Osteocyte (in vitro differentiated cells): ENCODE measurements at regions not wholly inside any gene's neighbourhood (a gene's known extent, or its start where the extent isn't known, plus 50 kb on each side); places are given as distances from the start of the nearest gene placed in this dataset.

Experiments
- DNase-seq: peaks from one replicate; pipeline ENCODE4 v3.0.0; 2021; ENCODE audit warnings: mixed read lengths; ENCODE audit not compliant: unreplicated experiment; ENCODE audit errors: extremely low spot score
- H3K27ac Mint-ChIP-seq: one replicate; pipeline ENCODE4 v1.8.0; 2021; ENCODE audit warnings: mild to moderate bottlenecking, mixed read lengths; ENCODE audit not compliant: unreplicated experiment
- H3K27me3 Mint-ChIP-seq: one replicate; pipeline ENCODE4 v1.8.0; 2021; ENCODE audit warnings: mixed read lengths; ENCODE audit not compliant: unreplicated experiment
- H3K36me3 Mint-ChIP-seq: one replicate; pipeline ENCODE4 v1.8.0; 2021; ENCODE audit warnings: mixed read lengths; ENCODE audit not compliant: unreplicated experiment
- H3K4me1 Mint-ChIP-seq: one replicate; pipeline ENCODE4 v1.8.0; 2021; ENCODE audit warnings: mixed read lengths; ENCODE audit not compliant: unreplicated experiment
- H3K4me3 Mint-ChIP-seq: one replicate; pipeline ENCODE4 v1.8.0; 2021; ENCODE audit warnings: mild to moderate bottlenecking, moderate library complexity, mixed read lengths; ENCODE audit not compliant: unreplicated experiment
- H3K9me3 Mint-ChIP-seq: one replicate; pipeline ENCODE4 v1.8.0; 2021; ENCODE audit warnings: mixed read lengths; ENCODE audit not compliant: unreplicated experiment
- TF ChIP-seq, protein P1 (sequence below): fragments of 200-600 bp; sonication (generic); IDR thresholded peaks from 2 replicates; pipeline ENCODE4 v1.5.0; 2021; ENCODE audit warnings: antibody characterized with exemption, mild to moderate bottlenecking, moderate library complexity

- H3K4me3 Mint-ChIP-seq: no peak overlapping the region
- peaks cover 10% of the 10 kb centered on the region for H3K27me3 Mint-ChIP-seq
- H3K27ac Mint-ChIP-seq: no peak overlapping the region
- no peaks in the 10 kb centered on the region for H3K36me3 Mint-ChIP-seq
- TF ChIP-seq, protein P1, sequence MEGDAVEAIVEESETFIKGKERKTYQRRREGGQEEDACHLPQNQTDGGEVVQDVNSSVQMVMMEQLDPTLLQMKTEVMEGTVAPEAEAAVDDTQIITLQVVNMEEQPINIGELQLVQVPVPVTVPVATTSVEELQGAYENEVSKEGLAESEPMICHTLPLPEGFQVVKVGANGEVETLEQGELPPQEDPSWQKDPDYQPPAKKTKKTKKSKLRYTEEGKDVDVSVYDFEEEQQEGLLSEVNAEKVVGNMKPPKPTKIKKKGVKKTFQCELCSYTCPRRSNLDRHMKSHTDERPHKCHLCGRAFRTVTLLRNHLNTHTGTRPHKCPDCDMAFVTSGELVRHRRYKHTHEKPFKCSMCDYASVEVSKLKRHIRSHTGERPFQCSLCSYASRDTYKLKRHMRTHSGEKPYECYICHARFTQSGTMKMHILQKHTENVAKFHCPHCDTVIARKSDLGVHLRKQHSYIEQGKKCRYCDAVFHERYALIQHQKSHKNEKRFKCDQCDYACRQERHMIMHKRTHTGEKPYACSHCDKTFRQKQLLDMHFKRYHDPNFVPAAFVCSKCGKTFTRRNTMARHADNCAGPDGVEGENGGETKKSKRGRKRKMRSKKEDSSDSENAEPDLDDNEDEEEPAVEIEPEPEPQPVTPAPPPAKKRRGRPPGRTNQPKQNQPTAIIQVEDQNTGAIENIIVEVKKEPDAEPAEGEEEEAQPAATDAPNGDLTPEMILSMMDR: no peak
- H3K9me3 Mint-ChIP-seq: peaks cover 8% of the 10 kb centered on the region
- no peak for DNase-seq
- H3K4me1 Mint-ChIP-seq: no peaks in the 10 kb centered on the region
These were observed 69.7 kb upstream of the KL start for GRCh38 chr13:32946558-32946957.

DNA sequence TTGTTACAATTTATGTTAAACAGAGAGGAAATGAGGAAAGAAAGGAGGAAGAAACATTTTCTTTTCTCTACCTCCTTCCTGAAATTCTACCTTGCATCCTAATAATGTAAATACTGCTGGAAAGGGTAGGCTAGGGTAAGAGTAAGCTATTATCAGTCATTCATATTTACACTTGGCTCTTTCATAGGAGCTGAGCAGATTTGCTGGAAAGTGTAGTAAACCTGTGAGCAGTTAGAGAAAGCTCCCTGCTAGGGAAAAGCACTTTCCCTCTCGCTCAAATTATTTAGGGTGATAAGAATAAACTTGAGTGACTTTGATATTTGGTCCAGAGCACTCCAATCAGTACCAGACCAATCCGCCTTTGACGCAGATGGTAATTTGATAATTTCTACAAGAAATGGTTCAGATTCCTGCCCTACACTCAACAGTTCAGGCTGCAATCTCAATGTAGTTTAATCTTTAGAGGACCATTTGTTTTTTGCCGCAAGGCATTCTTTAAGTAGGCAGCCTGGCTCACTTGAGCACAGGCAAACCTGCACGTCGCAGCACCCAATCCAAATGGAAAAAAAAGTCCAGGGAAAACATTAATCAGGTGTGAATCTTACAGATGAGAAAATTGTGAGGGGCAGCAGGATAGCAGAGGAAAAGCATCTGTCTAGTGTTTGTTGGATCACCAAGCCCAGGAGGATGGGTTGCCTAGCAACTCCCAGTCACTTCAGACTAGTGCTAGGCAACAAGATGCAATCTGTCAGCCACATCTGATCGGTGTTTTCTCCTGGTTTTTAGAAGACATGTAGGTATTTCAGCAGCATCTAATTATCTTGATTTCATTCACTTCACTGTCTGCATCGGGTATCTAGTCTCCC, 68.6 kb upstream of the KL start:
- Mint-ChIP-seq H3K4me1 (no peaks in the 10 kb centered on the region), H3K27ac (no peak overlapping the region), H3K27me3 (peaks cover 10% of the 10 kb centered on the region), H3K9me3 (peaks cover 8% of the 10 kb centered on the region), H3K36me3 (no peaks in the 10 kb centered on the region), H3K4me3 (no peak overlapping the region)
- TF ChIP-seq, protein P1: no peak
- DNase-seq: no peak

DNA sequence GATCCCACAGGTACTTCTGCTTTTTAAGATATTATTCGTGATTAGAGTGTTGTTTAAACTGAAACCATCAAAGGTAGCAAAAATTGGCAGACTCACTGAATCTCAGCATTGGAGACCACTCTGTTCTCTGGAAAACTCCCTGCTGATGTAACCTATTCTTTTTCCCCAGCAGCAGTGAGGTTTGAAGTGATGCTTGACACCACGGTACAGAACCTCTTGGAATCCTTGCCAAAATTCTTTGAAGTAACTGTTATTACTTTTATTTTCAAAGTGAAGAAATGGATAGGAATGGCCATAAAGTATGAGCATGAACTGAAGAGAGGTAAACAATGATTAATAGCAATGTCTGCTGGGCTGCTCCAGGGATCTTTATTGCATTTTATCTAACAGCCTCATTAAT, 66.4 kb upstream of the KL start:
- Mint-ChIP-seq H3K27me3 (peaks cover 10% of the 10 kb centered on the region), H3K36me3 (no peaks in the 10 kb centered on the region), H3K4me3 (no peak overlapping the region), H3K4me1 (no peaks in the 10 kb centered on the region), H3K27ac (no peak overlapping the region), H3K9me3 (peaks cover 8% of the 10 kb centered on the region)
- TF ChIP-seq, protein P1: no peak
- DNase-seq: no peak

DNA sequence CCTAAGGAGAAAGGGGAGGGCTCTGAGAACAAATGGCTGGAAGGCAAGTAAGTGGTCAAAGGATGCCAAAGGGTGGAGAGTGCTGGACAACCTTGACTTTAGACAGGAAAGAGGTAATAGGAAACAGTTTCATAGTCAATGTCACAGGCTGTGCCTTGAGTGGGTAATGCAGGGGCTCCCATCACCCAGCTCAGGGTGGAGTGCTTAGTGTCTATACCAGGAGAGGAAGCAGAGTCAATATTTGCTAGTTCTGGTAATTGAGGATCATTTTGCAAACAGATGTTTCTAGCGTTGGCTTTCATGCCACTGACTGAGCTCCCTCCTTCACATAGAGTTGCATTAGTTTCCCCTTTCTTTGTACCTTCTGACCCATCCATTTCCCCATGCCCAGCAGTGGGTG, 64.6 kb upstream of the KL start:
- DNase-seq: peak; percentile 42
- Mint-ChIP-seq H3K27me3 (peaks cover 15% of the 10 kb centered on the region), H3K4me1 (no peaks in the 10 kb centered on the region), H3K9me3 (no peaks in the 10 kb centered on the region), H3K27ac (no peak overlapping the region), H3K36me3 (no peaks in the 10 kb centered on the region), H3K4me3 (no peak overlapping the region)
- TF ChIP-seq, protein P1: no peak

GRCh38 chr13:32955881-32956594, 60.2 kb upstream of the KL start:
- Mint-ChIP-seq H3K4me3 (no peak overlapping the region), H3K9me3 (no peaks in the 10 kb centered on the region), H3K36me3 (no peaks in the 10 kb centered on the region), H3K4me1 (no peaks in the 10 kb centered on the region), H3K27ac (no peak overlapping the region), H3K27me3 (peaks cover 25% of the 10 kb centered on the region)
- DNase-seq: peak; percentile 4
- TF ChIP-seq, protein P1: no peak
